Mesothelial cell of epicardium (in vitro differentiated cells): ENCODE measurements at regions not wholly inside any gene's neighbourhood (a gene's known extent, or its start where the extent isn't known, plus 50 kb on each side); places are given as distances from the start of the nearest gene placed in this dataset.
"Not testable (repeated sequence)": the region's sequence is repeated elsewhere in the genome, so short reads cannot be mapped to it uniquely, and the experiment has no call there.

Experiments used
- DNase-seq, 2 experiments: peaks; one replicate each; pipeline ENCODE4 v3.0.0; 2021; ENCODE audit warnings: low spot score in 2 of 2; ENCODE audit not compliant: unreplicated experiment in 2 of 2
- H3K27ac Mint-ChIP-seq: 2 replicates; pipeline ENCODE4 v1.8.0; 2021; ENCODE audit warnings: mixed read lengths
- H3K27me3 Mint-ChIP-seq: 2 replicates; pipeline ENCODE4 v1.8.0; 2021; ENCODE audit warnings: low read depth, mixed read lengths
- H3K36me3 Mint-ChIP-seq: 2 replicates; pipeline ENCODE4 v1.8.0; 2021; ENCODE audit warnings: mixed read lengths
- H3K4me1 Mint-ChIP-seq: 2 replicates; pipeline ENCODE4 v1.8.0; 2021; ENCODE audit warnings: mixed read lengths
- H3K4me3 Mint-ChIP-seq: 2 replicates; pipeline ENCODE4 v1.8.0; 2021; ENCODE audit warnings: mild to moderate bottlenecking, moderate library complexity, mixed read lengths
- H3K9me3 Mint-ChIP-seq: 2 replicates; pipeline ENCODE4 v1.8.0; 2021; ENCODE audit warnings: mixed read lengths
- CTCF ChIP-seq: fragments of 200-600 bp; sonication (generic); IDR thresholded peaks from one replicate; pipeline ENCODE4 v1.5.0; 2021; ENCODE audit warnings: antibody characterized with exemption; ENCODE audit not compliant: unreplicated experiment

- DNase-seq: no peak
- H3K27ac Mint-ChIP-seq: no peak overlapping the region
- no peak overlapping the region for H3K4me3 Mint-ChIP-seq
- H3K9me3 Mint-ChIP-seq: peaks cover 12% of the 10 kb centered on the region
- H3K36me3 Mint-ChIP-seq: no peaks in the 10 kb centered on the region
- H3K4me1 Mint-ChIP-seq: peaks cover 23% of the 10 kb centered on the region
- no peak for TF ChIP-seq CTCF
- no peaks in the 10 kb centered on the region for H3K27me3 Mint-ChIP-seq
Observed at GRCh38 chr4:179692222-179692621, 2250.0 kb upstream of the AGA start.

GRCh38 chr4:179695175-179695574 lies 2252.9 kb upstream of the AGA start:
- H3K27ac Mint-ChIP-seq: no peak overlapping the region
- TF ChIP-seq CTCF: no peak
- H3K9me3 Mint-ChIP-seq: peaks cover 12% of the 10 kb centered on the region
- peaks cover 23% of the 10 kb centered on the region for H3K4me1 Mint-ChIP-seq
- H3K27me3 Mint-ChIP-seq: peaks cover 3% of the 10 kb centered on the region
- no peak for DNase-seq
- H3K4me3 Mint-ChIP-seq: no peak overlapping the region
- H3K36me3 Mint-ChIP-seq: no peaks in the 10 kb centered on the region

- H3K4me1 Mint-ChIP-seq: peaks cover under 1% of the 10 kb centered on the region
- H3K4me3 Mint-ChIP-seq: no peak overlapping the region
- H3K27ac Mint-ChIP-seq: no peak overlapping the region
- peaks cover 15% of the 10 kb centered on the region for H3K9me3 Mint-ChIP-seq
- DNase-seq: no peak
- peaks cover 7% of the 10 kb centered on the region for H3K27me3 Mint-ChIP-seq
- TF ChIP-seq CTCF: no peak
- no peaks in the 10 kb centered on the region for H3K36me3 Mint-ChIP-seq
Observed at GRCh38 chr4:179698321-179698720, 2256.1 kb upstream of the AGA start.

GRCh38 chr4:179709961-179710624 lies 2267.9 kb upstream of the AGA start:
- H3K4me3 Mint-ChIP-seq: no peak overlapping the region
- peaks cover 8% of the 10 kb centered on the region for H3K9me3 Mint-ChIP-seq
- no peak overlapping the region for H3K27ac Mint-ChIP-seq
- TF ChIP-seq CTCF: no peak
- H3K36me3 Mint-ChIP-seq: no peaks in the 10 kb centered on the region
- no peaks in the 10 kb centered on the region for H3K4me1 Mint-ChIP-seq
- no peaks in the 10 kb centered on the region for H3K27me3 Mint-ChIP-seq
- DNase-seq: no peak

GRCh38 chr4:179719766-179720450 lies 2277.7 kb upstream of the AGA start:
- H3K4me1 Mint-ChIP-seq: no peaks in the 10 kb centered on the region

GRCh38 chr4:179726491-179726890 lies 2284.3 kb upstream of the AGA start:
- H3K36me3 Mint-ChIP-seq, H3K4me3 Mint-ChIP-seq, H3K27me3 Mint-ChIP-seq, H3K4me1 Mint-ChIP-seq, H3K27ac Mint-ChIP-seq, DNase-seq: not testable (repeated sequence)
- H3K9me3 Mint-ChIP-seq: peaks cover 21% of the 10 kb centered on the region

More at GRCh38 chr4:179719766-179720450, 2277.7 kb upstream of the AGA start:
- H3K36me3 Mint-ChIP-seq: no peaks in the 10 kb centered on the region
- no peak for TF ChIP-seq CTCF
- no peak for DNase-seq
- peaks cover 20% of the 10 kb centered on the region for H3K9me3 Mint-ChIP-seq
- H3K27me3 Mint-ChIP-seq: no peaks in the 10 kb centered on the region
- H3K27ac Mint-ChIP-seq: no peak overlapping the region
- H3K4me3 Mint-ChIP-seq: no peak overlapping the region
